ENCODE measurements at regions not wholly inside any gene's neighbourhood (a gene's known extent, or its start where the extent isn't known, plus 50 kb on each side); places are given as distances from the start of the nearest gene placed in this dataset.
A peak's percentile ranks its signal among the peaks of the same experiment; 100 is the strongest.

DNA sequence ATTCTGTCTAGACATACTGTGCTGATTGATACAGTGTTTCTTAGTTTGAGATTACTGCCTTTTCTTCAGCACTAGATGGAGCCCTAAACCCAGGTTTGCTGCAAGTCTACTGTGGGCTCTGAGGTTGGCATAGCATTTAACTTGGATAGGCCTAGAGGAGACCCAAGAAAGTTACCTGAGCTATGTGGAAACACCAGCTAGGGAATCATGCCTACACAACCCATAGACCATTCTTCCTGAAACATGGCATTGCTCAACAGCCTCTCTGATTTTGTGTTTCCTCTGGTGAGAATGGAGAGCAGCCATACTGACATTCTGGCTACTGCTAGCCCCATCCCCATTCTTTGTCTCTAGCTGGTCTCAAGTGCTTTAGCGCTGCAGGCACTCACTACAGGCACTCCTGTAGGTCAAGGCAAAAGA, 287.7 kb upstream of the PCDH18 start:
- in situ Hi-C loops (cut with HindIII; ENCODE audit: low pct_unique_long_range_greater_than_20kb, low sequenced_read_pairs): no loop called here
- no TSS peak for BruUV-seq (replicated peaks)
- POLR2A ChIA-PET: no interaction called here

DNA sequence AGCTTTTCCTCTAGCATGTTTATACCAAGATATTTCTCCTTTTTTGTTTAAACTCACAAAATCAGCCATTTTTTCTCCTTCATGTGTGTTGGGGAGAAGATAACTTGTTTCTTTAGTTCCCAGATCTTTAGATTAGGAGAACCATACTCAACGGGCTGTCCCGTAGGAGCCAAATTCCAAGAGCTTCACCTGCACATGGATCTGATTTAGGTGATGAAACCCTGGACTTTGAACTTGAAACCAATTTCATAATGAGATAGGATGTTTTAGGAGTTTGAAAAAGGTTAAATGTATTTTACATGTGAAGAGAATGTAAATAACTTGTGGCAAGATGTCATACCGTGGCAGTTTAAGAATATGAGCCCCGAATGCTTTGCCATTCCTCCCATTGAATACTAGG, 280.0 kb upstream of the PCDH18 start:
- CTCF ChIA-PET: no interaction called here
- Histone ChIP-seq H3K27ac (ENCODE audit: low read length) (no peak overlapping the region), H3K36me3 (ENCODE audit: control insufficient read depth, insufficient read depth, low read length) (no peaks in the 10 kb centered on the region), H3K4me3 (ENCODE audit: low read depth in 2 of 2, low read length in 2 of 2) (no peak overlapping the region), H3K4me1 (ENCODE audit: control insufficient read depth, insufficient read depth, low read length) (no peaks in the 10 kb centered on the region), H3K27me3 (ENCODE audit: control insufficient read depth, insufficient read depth, low read length) (no peaks in the 10 kb centered on the region), H3K9me3 (ENCODE audit: control insufficient read depth, insufficient read depth, low read depth, low read length) (no peaks in the 10 kb centered on the region)
- TF ChIP-seq POLR2AphosphoS5 (IDR thresholded peaks at IDR 0.05; ENCODE audit: low read depth, low read length) (no peak), SIN3A (IDR thresholded peaks at IDR 0.05; ENCODE audit: borderline replicate concordance, insufficient read depth, low read depth, low read length) (no peak), REST (IDR thresholded peaks at IDR 0.05; ENCODE audit: insufficient read depth in 1 of 2, low read depth in 2 of 2, low read length in 1 of 2) (no peak), TCF7L2 (IDR thresholded peaks at IDR 0.05; ENCODE audit: low read depth, low read length) (no peak), CTCF (IDR thresholded peaks at IDR 0.05) (no peak)
- in situ Hi-C loops (cut with HindIII; ENCODE audit: low pct_unique_long_range_greater_than_20kb, low sequenced_read_pairs) (no loop called here), intact Hi-C loops (cut with micrococcal nuclease; ENCODE audit: unreplicated experiment) (no loop called here)
- DNase-seq (ENCODE audit: low read depth, low spot score): no peak
- POLR2A ChIA-PET: no interaction called here
- no TSS peak for BruUV-seq (replicated peaks)
- ATAC-seq: no peak

More for the DNA sequence above, 287.7 kb upstream of the PCDH18 start:
- no peaks in the 10 kb centered on the region for H3K4me1 ChIP-seq (ENCODE audit: control insufficient read depth, insufficient read depth, low read length)
- H3K27ac ChIP-seq (ENCODE audit: low read length): no peak overlapping the region
- ATAC-seq (peak; percentile 86), DNase-seq (ENCODE audit: low read depth, low spot score) (peak; percentile 12)
- TF ChIP-seq REST (IDR thresholded peaks at IDR 0.05; ENCODE audit: insufficient read depth in 1 of 2, low read depth in 2 of 2, low read length in 1 of 2) (no peak), CTCF (IDR thresholded peaks at IDR 0.05) (peak; percentile 61)
- H3K36me3 ChIP-seq (ENCODE audit: control insufficient read depth, insufficient read depth, low read length): no peaks in the 10 kb centered on the region
- CTCF ChIA-PET: interaction anchor here (0.6 to 1.0 kb wide), 2 partner anchors 168 to 270 kb away, joined by 3 to 8 read pairs; no protein-coding TSS in a partner anchor
- no peaks in the 10 kb centered on the region for H3K27me3 ChIP-seq (ENCODE audit: control insufficient read depth, insufficient read depth, low read length)
- no peaks in the 10 kb centered on the region for H3K9me3 ChIP-seq (ENCODE audit: control insufficient read depth, insufficient read depth, low read depth, low read length)
- H3K4me3 ChIP-seq (ENCODE audit: low read depth in 2 of 2, low read length in 2 of 2): no peak overlapping the region
- intact Hi-C loops (cut with micrococcal nuclease; ENCODE audit: unreplicated experiment): loop anchor here (2.0 to 10.0 kb wide), 4 partner anchors 42 to 362 kb away; no protein-coding TSS in a partner anchor

Measured in Panc1 (cell line).